ENCODE measurements at regions not wholly inside any gene's neighbourhood (a gene's known extent, or its start where the extent isn't known, plus 50 kb on each side); places are given as distances from the start of the nearest gene placed in this dataset.
A peak's percentile ranks its signal among the peaks of the same experiment; 100 is the strongest.

DNA sequence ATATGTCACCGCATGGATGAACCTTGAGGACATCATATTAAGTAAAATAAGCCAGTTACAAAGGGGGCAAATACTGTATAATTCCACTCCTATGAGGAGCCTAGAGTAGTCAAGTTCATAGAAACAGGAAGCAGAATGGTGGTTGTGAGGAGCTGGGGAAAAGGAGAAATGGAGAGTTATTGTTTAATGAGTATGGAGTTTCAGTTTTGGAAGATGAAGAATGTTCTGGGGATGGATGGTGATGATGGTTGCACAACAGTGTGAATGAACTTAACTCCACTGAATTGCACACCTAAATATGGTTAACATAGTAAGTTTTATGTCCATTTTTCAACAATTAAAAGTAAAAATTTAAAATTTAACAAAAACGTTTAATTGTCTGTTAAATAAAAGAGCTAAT is 220.9 kb upstream of the JUN start:
- Histone ChIP-seq H3K9me3 (ENCODE audit: control insufficient read depth, insufficient read depth, low read length) (no peaks in the 10 kb centered on the region), H3K4me3 (ENCODE audit: low read depth, low read length) (no peak overlapping the region), H3K27me3 (ENCODE audit: control insufficient read depth, insufficient read depth, low read length) (no peaks in the 10 kb centered on the region), H3K4me1 (ENCODE audit: control insufficient read depth, insufficient read depth, low read length) (no peaks in the 10 kb centered on the region), H3K27ac (ENCODE audit: low read depth, low read length) (no peak overlapping the region), H3K36me3 (ENCODE audit: control insufficient read depth, insufficient read depth, low read length) (no peaks in the 10 kb centered on the region)
- DNase-seq (ENCODE audit: low read depth in 4 of 6, low spot score in 6 of 6): no peak
- no CpG with 5 or more reads among the region's 2 CpGs for WGBS (ENCODE audit: insufficient coverage)

DNA sequence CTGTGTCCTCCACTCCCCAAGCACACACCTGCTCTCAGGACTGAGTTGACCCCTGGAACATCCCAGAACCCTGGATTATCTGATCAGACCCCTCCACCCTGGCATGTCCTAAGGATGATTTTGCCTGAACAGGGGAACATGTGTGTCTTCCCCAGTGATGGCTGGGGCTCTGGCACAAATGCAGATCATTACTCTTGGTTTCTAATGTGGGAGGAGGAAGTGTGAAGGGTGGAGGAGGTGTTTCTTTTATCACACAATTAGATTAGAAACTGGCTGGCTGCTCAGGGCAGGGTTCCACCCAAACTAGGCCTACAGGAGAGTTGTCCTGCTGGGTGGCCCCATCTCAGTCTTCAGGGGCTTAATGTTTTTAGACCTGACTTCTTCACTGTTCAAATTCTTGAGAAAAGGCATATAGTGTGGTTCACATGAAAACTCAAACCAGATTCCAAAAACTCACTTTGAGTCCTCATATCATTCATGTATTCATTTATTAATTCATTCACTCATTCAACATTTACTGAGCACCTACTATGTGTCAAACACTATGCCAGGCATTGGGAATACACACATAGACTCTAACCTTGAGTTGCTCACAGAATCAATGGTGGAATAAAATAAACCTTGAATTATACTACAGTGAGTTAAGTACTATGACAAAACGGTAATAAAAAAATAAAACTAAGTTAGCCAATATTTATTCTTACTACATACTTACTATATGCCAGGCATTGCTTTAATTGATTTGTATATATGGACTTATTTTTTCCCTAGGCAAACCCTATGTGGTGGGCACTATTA is 221.8 kb upstream of the JUN start:
- H3K9me3 ChIP-seq (ENCODE audit: control insufficient read depth, insufficient read depth, low read length): no peaks in the 10 kb centered on the region
- no peaks in the 10 kb centered on the region for H3K36me3 ChIP-seq (ENCODE audit: control insufficient read depth, insufficient read depth, low read length)
- H3K4me1 ChIP-seq (ENCODE audit: control insufficient read depth, insufficient read depth, low read length): no peaks in the 10 kb centered on the region
- no CpG with 5 or more reads among the region's 1 CpG for WGBS (ENCODE audit: insufficient coverage)
- no peaks in the 10 kb centered on the region for H3K27me3 ChIP-seq (ENCODE audit: control insufficient read depth, insufficient read depth, low read length)
- H3K4me3 ChIP-seq (ENCODE audit: low read depth, low read length): no peak overlapping the region
- H3K27ac ChIP-seq (ENCODE audit: low read depth, low read length): no peak overlapping the region
- no peak for DNase-seq (ENCODE audit: low read depth in 4 of 6, low spot score in 6 of 6)

DNA sequence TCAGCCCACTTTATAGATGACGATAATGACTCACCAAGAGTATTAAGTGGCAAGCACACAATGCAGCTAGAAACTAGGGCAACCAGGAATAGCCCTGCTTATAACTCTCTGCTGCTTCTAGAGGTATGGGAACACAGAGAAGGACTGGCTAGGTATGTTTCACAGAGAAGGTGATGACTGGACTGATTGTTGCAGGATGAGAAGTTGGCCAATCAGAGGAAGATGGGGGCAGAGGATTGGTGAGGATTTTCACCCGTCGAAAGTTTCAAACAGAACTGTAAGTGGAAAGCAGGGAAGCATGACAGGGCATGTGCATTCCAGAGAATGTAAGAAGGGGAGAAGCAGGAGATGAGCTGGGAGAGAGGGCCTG is 222.4 kb upstream of the JUN start:
- Histone ChIP-seq H3K36me3 (ENCODE audit: control insufficient read depth, insufficient read depth, low read length) (no peaks in the 10 kb centered on the region), H3K27ac (ENCODE audit: low read depth, low read length) (no peak overlapping the region), H3K4me1 (ENCODE audit: control insufficient read depth, insufficient read depth, low read length) (no peaks in the 10 kb centered on the region), H3K27me3 (ENCODE audit: control insufficient read depth, insufficient read depth, low read length) (no peaks in the 10 kb centered on the region), H3K4me3 (ENCODE audit: low read depth, low read length) (no peak overlapping the region), H3K9me3 (ENCODE audit: control insufficient read depth, insufficient read depth, low read length) (no peaks in the 10 kb centered on the region)
- DNase-seq (ENCODE audit: low read depth in 4 of 6, low spot score in 6 of 6): no peak
- 91% methylated on average over 2 of the region's 3 CpGs for WGBS (ENCODE audit: insufficient coverage)

DNA sequence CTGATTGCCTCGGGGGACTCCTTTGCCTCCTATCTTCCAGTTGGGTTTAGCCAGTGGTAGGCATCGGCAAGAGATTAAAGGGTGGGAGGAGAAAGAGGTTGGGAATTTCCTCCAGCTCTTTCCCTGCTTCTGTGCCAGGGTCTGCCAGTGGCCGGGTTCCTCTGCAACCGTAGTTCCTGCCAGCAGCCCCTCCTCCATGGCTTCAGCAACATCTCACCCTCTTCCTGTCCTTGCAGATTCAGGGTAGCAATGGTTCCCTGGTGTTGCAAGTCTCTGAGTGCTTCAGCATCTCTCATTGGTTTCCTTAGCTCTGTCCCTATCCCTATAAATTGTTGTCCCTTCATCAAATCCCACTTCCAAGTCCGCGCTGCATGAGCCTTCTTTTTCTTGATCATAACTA is 223.1 kb upstream of the JUN start:
- H3K36me3 ChIP-seq (ENCODE audit: control insufficient read depth, insufficient read depth, low read length): no peaks in the 10 kb centered on the region
- no peaks in the 10 kb centered on the region for H3K27me3 ChIP-seq (ENCODE audit: control insufficient read depth, insufficient read depth, low read length)
- no peak for DNase-seq (ENCODE audit: low read depth in 4 of 6, low spot score in 6 of 6)
- H3K27ac ChIP-seq (ENCODE audit: low read depth, low read length): no peak overlapping the region
- H3K4me1 ChIP-seq (ENCODE audit: control insufficient read depth, insufficient read depth, low read length): no peaks in the 10 kb centered on the region
- WGBS (ENCODE audit: insufficient coverage): 85% methylated on average over 3 of the region's 6 CpGs
- H3K4me3 ChIP-seq (ENCODE audit: low read depth, low read length): no peak overlapping the region
- no peaks in the 10 kb centered on the region for H3K9me3 ChIP-seq (ENCODE audit: control insufficient read depth, insufficient read depth, low read length)

DNA sequence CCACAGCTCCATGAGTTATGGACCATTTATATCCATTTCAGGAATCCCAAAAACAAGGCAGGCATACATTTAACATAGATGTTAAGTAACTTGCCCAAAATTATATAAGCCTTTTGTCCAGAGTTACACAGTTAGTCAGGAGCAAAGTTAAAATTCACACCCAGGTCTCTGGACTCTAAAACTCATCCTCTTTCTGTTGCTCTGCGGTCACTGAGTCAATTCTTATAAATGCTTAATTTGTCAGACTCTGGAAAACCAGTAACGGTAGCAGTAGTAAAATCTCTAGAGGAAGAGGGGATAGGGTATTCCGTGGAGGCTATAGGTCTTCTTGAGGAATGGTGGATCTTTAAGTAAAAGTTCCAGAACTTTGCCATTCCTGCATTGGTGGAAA is 223.6 kb upstream of the JUN start:
- no peak overlapping the region for H3K4me3 ChIP-seq (ENCODE audit: low read depth, low read length)
- H3K4me1 ChIP-seq (ENCODE audit: control insufficient read depth, insufficient read depth, low read length): no peaks in the 10 kb centered on the region
- H3K27me3 ChIP-seq (ENCODE audit: control insufficient read depth, insufficient read depth, low read length): no peaks in the 10 kb centered on the region
- peak overlapping the region; percentile 44 for H3K27ac ChIP-seq (ENCODE audit: low read depth, low read length)
- no peaks in the 10 kb centered on the region for H3K9me3 ChIP-seq (ENCODE audit: control insufficient read depth, insufficient read depth, low read length)
- no peak for DNase-seq (ENCODE audit: low read depth in 4 of 6, low spot score in 6 of 6)
- H3K36me3 ChIP-seq (ENCODE audit: control insufficient read depth, insufficient read depth, low read length): no peaks in the 10 kb centered on the region
- WGBS (ENCODE audit: insufficient coverage): 92% methylated on average over 3 of the region's 3 CpGs

DNA sequence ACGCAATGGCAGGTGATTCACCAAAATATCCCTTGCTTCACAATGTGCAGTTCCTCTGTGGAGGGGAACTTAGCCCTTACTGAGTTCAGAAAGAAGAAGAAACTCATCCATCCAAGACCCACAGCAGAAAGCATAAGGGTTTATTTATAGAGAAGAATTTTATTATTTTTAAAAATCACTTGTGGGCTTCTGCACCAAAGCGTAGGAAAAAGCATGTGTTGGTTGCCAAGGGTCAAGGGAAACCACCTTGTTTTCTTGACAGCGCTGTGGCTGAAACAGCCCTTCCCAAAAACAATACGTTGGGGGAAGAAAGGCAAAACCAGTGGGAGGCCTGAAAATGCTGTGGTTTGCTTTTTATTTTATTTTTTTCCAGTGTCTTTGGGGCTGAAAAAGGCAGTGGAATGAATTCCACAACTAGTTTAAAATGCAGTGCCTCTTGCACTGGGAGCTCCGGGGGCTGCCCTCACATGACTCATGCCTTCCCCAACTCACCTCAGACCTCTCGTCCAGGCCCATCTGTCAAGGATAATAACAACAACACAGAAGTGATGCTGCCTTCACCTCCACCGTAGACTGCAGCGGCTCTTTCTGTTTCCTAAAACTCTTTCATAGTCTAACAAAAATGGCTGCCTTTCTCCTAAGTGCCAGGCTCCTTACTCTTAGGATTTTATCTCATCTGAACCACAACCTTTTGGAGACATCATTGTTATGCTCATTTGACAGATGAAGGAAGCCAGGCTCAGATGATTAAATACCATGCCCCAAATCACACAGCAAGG is 224.2 kb upstream of the JUN start:
- no peak overlapping the region for H3K4me3 ChIP-seq (ENCODE audit: low read depth, low read length)
- DNase-seq (ENCODE audit: low read depth in 4 of 6, low spot score in 6 of 6): peak in 1 of 6 donors; percentile 72
- no peaks in the 10 kb centered on the region for H3K36me3 ChIP-seq (ENCODE audit: control insufficient read depth, insufficient read depth, low read length)
- no peaks in the 10 kb centered on the region for H3K9me3 ChIP-seq (ENCODE audit: control insufficient read depth, insufficient read depth, low read length)
- peaks cover under 1% of the 10 kb centered on the region for H3K4me1 ChIP-seq (ENCODE audit: control insufficient read depth, insufficient read depth, low read length)
- no peaks in the 10 kb centered on the region for H3K27me3 ChIP-seq (ENCODE audit: control insufficient read depth, insufficient read depth, low read length)
- WGBS (ENCODE audit: insufficient coverage): 71% methylated on average over 4 of the region's 8 CpGs
- peak overlapping the region; percentile 44 for H3K27ac ChIP-seq (ENCODE audit: low read depth, low read length)

DNA sequence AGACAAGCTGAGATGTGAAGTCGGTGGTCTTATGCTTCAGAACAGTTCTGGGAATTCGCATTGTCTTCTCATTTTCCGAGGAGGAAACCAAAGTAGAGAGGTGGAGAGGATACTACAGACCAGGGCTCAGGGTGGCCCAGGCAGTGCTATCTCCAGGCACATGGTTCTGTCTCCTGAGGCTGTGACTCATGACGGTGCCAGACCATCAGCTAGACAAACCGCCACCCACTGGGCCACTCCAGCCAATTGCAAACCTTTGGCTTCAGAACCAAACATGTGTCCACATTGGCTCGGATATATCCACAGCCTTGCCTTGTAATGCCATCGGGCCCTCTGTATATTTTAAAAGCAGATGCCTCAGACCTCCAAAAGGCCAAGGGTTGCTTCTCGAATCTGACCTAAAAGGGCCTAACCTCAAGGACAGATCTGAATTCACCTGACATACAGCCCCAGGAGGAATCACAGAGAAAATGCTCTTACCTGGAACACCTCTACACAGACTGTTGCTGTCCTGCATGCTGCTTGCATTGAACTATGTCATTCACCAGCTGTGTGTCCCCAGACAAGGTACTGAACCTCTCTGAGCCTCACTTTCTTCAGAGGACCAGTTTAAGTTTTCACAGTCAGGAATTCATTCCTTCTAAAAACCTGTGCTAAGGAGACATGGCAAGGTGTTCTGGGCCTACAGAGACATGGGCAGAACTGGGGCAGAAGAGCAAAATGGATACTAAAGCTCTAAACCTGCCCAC is 224.9 kb upstream of the JUN start:
- no peaks in the 10 kb centered on the region for H3K36me3 ChIP-seq (ENCODE audit: control insufficient read depth, insufficient read depth, low read length)
- no peaks in the 10 kb centered on the region for H3K9me3 ChIP-seq (ENCODE audit: control insufficient read depth, insufficient read depth, low read length)
- no peak overlapping the region for H3K4me3 ChIP-seq (ENCODE audit: low read depth, low read length)
- peaks cover 6% of the 10 kb centered on the region for H3K4me1 ChIP-seq (ENCODE audit: control insufficient read depth, insufficient read depth, low read length)
- DNase-seq (ENCODE audit: low read depth in 4 of 6, low spot score in 6 of 6): no peak
- WGBS (ENCODE audit: insufficient coverage): 92% methylated on average over 8 of the region's 8 CpGs
- peak overlapping the region; percentile 44 for H3K27ac ChIP-seq (ENCODE audit: low read depth, low read length)
- peaks cover 4% of the 10 kb centered on the region for H3K27me3 ChIP-seq (ENCODE audit: control insufficient read depth, insufficient read depth, low read length)

DNA sequence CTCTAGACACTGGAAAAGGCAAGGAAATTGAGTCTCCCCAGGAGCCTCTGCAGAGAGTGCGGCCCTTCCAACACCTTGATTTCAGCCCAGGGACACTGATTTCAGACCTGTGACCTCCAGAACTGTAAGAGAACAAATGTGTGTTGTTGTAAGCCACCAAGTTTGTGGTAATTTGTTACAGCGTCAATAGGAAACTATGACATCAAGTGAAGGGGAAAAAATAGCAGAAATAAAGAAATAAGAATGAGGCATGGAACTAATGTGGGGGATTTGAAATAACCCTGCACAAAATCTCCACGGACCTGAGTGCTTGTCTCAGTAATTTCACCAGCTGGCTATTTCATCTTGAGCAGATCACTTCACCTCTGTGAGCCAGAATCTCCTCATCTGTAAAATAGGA is 227.8 kb upstream of the JUN start:
- Histone ChIP-seq H3K36me3 (ENCODE audit: control insufficient read depth, insufficient read depth, low read length) (no peaks in the 10 kb centered on the region), H3K4me3 (ENCODE audit: low read depth, low read length) (no peak overlapping the region), H3K4me1 (ENCODE audit: control insufficient read depth, insufficient read depth, low read length) (peaks cover 6% of the 10 kb centered on the region), H3K9me3 (ENCODE audit: control insufficient read depth, insufficient read depth, low read length) (no peaks in the 10 kb centered on the region), H3K27me3 (ENCODE audit: control insufficient read depth, insufficient read depth, low read length) (peaks cover 4% of the 10 kb centered on the region), H3K27ac (ENCODE audit: low read depth, low read length) (no peak overlapping the region)
- DNase-seq (ENCODE audit: low read depth in 4 of 6, low spot score in 6 of 6): no peak
- 100% methylated on average over 2 of the region's 3 CpGs for WGBS (ENCODE audit: insufficient coverage)

DNA sequence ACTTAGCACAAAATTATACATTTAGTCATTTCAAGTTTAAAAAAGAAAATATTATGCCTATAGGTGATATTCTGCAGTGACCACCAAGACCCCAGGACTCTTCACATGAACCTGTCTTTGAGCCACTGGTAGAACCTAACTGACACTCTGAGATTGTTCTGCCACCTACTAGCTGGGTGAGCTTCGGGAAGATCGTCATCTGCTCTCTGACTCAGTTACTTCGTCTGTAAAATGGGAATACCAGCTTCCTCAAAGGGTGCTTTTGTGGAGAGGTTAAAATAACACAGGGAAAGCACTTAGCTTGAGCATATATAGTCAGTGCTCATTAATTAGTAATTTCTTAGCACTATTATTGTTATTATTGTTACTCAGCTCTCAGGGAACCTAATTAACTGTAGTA is 228.5 kb upstream of the JUN start:
- WGBS (ENCODE audit: insufficient coverage): 100% methylated on average over 2 of the region's 3 CpGs
- Histone ChIP-seq H3K9me3 (ENCODE audit: control insufficient read depth, insufficient read depth, low read length) (no peaks in the 10 kb centered on the region), H3K36me3 (ENCODE audit: control insufficient read depth, insufficient read depth, low read length) (no peaks in the 10 kb centered on the region), H3K27ac (ENCODE audit: low read depth, low read length) (no peak overlapping the region), H3K4me3 (ENCODE audit: low read depth, low read length) (no peak overlapping the region), H3K4me1 (ENCODE audit: control insufficient read depth, insufficient read depth, low read length) (peaks cover 6% of the 10 kb centered on the region), H3K27me3 (ENCODE audit: control insufficient read depth, insufficient read depth, low read length) (peaks cover 4% of the 10 kb centered on the region)
- no peak for DNase-seq (ENCODE audit: low read depth in 4 of 6, low spot score in 6 of 6)
